ENCODE measurements at regions not wholly inside any gene's neighbourhood (a gene's known extent, or its start where the extent isn't known, plus 50 kb on each side); places are given as distances from the start of the nearest gene placed in this dataset.

- DNase-seq (ENCODE audit: low read depth): no peak
These were observed 63.7 kb upstream of the MMADHC start for GRCh38 chr2:149651229-149651628.

- DNase-seq (ENCODE audit: low read depth): no peak
These were observed 62.4 kb upstream of the MMADHC start for GRCh38 chr2:149650006-149650405.

GRCh38 chr2:149648282-149649030, 60.9 kb upstream of the MMADHC start:
- peak; percentile 98 for DNase-seq (ENCODE audit: low read depth)

- no peak for DNase-seq (ENCODE audit: low read depth)
These were observed 57.8 kb upstream of the MMADHC start for GRCh38 chr2:149645391-149645790.

Measured in GM04503 (cell line).